Stimulated activated CD8-positive, alpha-beta memory T cell treated with anti-CD3 and anti-CD28 coated beads, Interleukin-7, amount 100 ng/mL, for 48 hours (primary cell): ENCODE measurements at regions not wholly inside any gene's neighbourhood (a gene's known extent, or its start where the extent isn't known, plus 50 kb on each side); places are given as distances from the start of the nearest gene placed in this dataset.
"Not testable (repeated sequence)": the region's sequence is repeated elsewhere in the genome, so short reads cannot be mapped to it uniquely, and the experiment has no call there.

ENCODE experiments used
- DNase-seq, 2 donors: peaks; one replicate each; pipeline ENCODE4 v3.0.0-alpha.2; 2020; ENCODE audit warnings: low read depth in 1 of 2; ENCODE audit errors: extremely low read depth in 1 of 2

DNA sequence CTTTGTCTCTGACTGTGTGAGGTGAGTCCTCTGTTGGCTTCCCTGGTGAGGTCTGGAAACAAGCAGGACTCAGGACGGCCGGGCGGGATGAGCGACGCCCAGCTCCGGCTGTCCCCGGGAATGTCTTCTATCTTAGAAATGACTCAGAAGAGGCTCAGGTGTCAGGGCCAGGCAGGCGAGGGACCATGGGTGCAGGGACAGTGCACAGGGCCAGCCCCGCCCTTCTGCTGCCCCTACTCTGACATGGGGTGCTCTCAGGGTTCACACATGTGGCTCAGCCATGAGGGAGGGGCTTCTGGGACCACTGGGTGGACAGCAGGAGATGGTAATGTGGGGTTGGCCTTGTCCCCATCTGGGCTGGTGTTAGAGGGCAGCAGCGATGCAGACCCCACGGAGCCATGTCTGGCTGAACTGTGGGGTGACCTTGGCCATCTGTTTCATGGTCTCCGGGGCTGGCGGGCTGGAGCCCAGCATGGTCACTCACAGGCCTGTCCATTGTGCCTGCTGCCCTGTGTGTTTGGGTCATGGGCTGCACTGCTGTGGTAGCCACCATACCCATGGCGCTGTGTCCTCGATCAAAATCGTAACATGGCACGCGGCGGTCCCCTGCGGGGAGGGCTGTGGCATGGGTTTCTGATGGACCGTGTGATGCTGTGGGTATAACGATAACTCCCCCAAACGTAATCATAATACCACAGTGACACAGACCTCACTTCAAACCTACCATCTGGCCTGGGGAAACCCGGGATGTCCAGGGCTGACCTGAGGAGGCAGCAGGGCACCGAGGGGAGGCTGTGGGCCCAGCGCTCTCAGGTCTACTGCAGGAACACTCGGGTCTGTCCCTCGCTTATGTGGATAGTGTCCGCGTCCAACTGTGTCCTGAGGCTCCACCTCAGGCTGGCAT lies 368.8 kb downstream of the TMEM121 start:
- no peak for DNase-seq

DNA sequence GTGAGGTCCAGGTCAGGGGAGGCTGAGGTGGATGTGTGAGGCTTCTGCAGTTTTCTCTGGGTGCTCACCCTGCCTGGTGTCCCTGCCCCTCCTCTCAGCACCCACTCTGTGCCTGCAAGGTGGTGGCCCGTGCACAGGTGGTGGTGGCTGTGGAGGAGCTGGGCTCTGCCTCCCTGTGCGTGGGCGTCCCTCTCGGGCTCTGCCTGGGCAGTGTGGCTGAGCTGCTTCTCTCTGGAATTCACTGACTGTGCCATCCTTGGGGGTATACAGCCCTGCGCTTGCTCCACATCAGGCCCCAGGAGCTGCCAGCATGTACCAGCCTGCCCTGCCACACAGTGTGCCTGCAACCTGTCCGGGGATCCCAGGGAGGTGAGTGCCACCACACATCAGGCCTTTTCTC lies 369.8 kb downstream of the TMEM121 start:
- not testable (repeated sequence) for DNase-seq

DNA sequence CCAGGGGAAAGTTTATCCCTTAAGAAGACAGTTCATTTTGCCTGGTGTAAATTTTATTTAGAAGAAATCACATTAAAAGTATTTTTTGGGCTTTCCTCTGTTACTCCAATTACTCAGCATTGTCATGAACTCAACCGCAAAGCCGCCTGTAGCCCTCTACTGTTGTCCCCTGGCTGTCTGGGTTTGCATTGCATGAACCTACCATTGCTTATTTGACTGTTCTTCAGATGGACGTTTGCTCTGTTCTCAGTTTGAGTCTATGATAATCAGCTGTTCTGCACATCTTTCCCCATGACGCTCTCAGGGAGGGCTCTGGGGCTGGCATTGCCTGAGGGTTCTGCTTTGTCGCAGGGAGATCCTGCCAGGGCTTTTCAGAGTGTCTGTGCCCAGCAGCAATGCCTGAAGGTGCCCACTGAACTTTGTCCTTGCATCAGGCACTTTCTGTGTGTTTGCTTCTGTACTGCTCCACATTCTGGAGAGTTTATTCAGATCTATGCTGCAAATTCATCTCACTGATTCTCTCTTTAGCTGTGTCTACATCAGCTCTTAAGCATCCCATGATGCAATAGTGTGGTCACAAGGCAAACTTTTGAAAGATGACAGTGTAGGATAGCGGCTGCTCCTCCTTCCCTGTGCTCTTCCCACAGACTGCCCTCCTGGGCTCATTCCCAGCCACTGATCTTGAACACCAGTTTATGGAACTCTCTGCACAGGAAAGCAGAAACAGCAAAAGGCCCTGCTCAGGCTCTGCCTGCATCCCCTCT lies 370.8 kb downstream of the TMEM121 start:
- not testable (repeated sequence) for DNase-seq

DNA sequence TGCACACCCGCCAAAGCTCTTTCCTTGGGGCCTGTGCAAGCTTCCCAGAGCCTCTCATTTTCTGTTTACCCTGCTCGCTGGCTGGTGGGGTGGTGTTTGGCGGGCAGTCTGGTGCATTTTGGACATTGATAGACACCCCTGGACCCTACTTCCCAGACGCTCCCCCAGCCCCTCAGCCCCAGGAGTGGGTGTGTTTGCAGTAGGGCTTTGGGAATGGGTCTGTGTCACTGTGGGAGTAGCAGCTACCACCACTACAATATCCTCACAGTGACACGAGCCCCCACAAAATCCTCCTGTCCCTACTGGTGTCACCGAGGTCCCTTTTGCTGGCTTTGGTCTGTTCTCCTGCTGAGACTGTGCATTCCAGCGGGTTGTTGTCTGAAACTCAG lies 371.3 kb downstream of the TMEM121 start:
- no peak for DNase-seq

DNA sequence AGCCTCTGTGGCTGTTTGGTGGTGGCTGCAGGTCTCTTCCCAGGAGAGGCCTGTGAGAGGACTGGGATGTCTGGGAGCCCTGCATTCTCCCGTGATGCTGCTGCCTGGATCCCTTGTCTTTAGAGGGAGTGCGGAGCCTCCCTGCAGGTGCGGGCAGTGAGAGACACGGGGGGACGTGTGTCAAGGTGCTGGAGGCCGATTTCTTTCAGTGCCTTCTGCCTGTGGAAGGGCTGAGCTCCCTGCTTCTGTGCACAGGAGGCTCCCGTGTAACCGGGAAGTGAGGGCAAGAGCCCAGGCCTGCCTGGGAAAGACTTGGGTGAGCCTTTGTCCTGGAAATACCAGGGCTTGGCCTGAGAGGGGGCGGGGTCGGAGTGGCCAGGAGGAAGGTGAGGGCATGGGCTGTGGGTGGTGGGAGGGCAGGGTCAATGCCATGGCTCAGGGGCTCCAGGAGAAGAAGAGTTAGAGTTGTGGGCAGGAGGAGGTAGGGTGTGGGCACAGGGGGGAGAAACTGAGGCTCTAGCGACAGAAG lies 372.2 kb downstream of the TMEM121 start:
- DNase-seq, result no peak

DNA sequence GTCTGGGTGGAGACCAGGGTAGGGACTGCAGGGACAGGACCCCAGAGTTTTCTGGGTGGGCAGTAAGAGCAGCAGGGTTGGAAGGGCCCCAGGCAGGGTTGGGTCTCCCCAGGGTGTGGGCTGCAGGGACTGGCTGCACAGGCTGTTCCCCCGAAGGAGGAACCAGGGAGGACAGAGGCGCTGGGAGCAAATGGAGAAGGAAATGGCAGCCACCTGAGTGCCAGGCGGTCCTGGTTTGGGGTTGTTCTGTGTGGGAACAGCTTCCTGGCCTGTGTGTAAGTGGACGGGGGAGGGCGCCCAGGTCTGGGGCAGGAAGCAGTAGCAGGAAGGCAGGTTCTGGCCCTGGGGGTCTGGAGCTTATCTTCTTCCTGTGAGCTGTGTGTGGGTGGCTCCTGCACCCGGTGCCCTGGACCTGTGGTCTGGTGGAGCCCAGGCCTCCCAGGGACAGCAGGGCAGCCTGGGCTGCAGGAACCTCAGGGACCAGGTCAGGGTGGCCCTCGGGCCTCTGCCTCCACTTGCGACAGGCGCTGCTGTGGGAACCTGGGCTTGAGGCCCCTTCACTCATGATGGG lies 372.8 kb downstream of the TMEM121 start:
- DNase-seq, result no peak

DNA sequence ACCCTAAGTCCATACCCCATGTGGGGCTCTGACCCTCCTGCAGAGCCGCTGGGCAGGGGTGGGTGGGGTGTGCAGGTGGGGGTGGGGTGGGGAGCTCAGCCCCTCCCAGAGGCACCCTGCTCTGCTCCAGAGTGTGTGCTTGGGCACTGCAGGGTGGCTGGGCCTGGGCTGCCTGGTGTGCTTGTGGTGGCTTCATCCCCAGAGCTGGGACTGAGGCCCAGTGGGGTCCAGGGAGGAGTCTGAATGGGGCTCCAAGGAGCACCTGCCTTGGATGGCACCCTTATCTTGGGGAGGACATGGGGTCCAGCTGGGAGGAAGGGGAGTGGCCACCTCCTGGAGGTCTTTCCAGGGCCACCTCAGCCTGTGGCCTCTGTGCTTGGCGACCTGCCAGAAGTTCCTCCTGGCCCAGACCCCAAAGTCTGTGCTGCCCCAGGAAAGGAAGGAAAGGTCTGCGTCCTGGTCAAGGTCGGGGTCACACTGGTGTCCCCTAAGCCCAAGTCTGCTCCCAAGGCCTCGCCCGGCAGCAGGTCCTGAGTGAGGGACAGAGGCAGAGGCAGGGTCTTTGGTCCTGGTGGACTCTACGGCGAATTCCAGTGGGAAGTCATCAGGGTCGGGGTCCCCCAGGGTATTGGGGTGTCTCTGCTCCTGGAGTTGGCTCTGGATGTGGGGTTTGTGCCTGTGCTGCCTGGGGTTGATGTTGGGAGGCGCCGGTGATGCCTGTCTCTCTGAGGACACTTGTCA lies 373.4 kb downstream of the TMEM121 start:
- no peak for DNase-seq

DNA sequence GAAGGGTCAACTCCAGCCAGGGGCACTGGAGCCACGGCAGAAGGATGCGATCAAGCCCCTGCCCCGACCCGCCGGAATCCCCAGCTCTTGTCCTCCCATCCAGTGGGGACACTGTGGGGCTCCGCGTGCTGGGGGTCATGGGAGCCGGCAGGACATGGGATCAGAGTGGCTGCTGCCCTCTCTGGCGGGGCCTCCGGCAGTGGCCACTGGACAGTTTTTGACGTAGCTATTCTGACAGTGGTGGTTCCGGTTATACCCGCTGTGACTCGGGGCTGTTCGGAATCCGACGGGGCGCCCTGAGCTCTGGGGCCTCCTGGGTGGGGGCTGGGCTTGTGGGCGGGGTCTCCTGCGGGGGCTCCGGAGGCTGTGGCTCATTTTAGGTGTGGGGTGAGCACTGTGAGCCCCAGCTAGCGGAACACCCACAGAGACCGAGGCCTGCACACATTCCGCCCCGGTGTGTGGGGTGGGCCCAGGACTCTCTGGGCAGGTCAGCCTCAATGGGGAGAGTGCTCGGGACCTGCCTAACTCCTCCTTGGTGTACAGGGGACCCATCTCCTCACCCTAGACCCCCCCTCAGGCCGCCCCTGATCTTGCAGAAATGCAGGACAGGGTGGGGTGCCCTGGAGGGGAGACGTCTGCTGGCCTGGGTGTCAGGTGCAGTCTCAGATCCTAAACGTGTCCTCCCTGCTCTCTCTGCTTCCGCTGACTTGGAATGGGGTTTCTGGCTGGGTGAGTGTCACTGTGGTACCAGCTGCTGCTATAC lies 374.2 kb downstream of the TMEM121 start:
- no peak for DNase-seq

DNA sequence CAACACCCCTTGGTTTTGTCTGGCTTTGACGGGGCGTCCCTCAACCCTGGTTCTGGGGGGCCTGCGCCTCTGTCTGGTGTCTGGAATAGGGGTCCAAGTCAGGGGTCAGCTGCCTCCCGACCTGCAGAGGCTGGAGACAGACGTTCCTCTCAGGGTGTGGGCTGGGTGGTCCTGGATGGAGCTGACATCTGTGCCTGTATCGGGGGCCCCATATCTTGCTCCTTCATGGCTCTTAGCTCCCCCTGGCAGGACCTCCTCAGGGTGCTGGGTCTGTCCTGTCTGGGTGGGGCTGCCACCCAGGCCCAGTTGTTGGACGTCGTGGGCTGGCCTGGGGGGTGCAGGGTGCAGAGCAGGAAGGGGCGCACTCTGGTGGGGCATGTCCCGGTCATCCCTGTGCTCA lies 374.8 kb downstream of the TMEM121 start:
- DNase-seq, result no peak

DNA sequence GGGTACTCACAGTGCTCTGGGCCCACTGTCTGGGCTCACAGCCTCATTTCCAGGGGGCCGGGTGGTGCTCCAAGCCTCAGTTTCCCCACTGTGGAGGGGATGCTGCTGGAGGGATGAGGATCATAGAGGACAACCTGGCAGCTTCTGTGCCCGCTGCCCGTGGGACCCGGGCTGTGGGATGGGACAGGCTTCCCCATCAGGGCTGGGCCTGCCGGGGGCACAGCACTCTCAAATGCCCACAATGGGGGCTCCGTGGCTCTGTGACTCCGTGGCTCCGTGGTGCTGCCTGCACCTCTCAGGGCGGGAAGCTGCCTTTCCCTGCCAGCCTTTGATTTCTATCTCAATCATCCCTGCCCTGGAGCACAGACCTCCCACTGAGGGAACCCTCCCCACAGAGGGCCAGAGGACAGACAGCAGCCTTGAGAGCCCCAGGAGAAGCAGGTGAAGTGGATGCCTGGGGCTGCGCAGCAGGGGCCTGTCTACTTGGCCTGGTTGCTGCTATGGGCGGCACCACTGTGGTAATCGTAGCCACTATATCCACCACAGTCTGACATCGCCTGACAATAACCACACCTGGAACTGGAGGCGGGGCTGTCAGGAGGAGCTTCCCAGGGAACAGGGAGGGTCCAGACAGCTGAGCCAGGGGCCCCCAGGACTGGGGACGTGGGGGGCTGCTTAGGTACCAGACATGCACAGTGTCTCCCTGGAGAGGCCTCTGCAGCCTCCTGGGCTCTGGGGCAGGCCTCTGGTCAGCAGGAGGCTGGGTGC lies 375.9 kb downstream of the TMEM121 start:
- DNase-seq, result no peak

DNA sequence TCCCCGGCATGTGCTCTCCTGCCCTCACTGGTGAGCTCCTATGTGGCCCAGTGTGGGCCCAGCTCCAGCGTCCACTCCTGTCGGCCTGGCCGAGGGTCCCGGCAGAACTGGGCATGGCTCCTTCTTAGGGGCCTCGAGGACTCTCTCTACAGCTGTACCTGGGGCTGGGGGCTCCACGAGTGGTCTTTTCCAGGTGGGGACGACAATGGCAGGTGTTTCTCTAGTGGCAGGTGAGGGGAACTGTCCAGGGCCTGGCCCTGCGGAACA lies 376.4 kb downstream of the TMEM121 start:
- not testable (repeated sequence) for DNase-seq

DNA sequence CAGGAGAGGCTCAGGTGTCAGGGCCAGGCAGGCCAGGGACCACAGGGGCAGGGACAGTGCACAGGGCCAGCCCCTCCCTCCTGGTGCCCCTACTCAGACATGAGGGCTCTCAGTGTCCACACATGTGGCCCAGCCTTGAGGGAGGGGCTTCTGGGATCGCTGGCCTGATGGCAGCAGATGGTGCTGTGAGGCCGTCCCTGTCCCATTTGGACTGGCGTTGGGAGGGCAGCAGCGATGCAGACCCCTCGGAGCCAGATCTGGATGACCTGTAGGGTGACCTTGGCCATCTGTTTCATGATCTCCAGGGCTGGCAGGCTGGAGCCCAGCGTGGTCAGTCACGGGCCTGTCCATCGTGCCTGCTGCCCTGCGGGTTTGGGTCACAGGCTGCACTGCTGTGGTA lies 377.6 kb downstream of the TMEM121 start:
- DNase-seq, result no peak

DNA sequence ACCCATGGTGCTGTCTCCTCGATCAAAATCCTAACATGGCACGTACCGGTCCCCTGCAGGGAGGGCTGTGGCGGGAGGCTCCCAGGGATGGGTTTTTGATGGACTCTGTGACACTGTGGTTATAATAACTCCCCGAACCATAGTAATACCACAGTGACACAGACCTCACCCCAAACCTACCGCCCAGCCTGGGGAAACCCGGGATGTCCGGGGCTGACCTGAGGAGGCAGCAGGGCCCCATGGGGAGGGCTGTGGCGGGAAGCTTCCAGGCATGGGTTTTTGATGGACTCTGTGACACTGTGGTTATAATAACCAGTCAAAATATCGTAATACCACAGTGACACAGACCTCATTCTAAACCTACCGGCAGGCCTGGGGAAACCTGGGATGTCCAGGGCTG lies 378.0 kb downstream of the TMEM121 start:
- DNase-seq, result no peak

DNA sequence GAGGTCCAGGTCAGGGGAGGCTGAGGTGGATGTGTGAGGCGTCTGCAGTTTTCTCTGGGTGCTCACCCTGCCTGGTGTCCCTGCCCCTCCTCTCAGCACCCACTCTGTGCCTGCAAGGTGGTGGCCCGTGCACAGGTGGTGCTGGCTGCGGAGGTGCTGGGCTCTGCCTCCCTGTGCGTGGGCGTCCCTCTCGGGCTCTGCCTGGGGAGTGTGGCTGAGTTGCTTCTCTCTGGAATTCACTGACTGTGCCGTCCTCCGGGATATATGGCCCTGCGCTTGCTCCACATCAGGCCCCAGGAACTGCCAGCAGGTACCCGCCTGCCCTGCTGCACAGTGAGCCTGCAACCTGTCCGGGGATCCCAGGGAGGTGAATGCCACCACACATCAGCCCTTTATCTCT lies 379.1 kb downstream of the TMEM121 start:
- no peak for DNase-seq

DNA sequence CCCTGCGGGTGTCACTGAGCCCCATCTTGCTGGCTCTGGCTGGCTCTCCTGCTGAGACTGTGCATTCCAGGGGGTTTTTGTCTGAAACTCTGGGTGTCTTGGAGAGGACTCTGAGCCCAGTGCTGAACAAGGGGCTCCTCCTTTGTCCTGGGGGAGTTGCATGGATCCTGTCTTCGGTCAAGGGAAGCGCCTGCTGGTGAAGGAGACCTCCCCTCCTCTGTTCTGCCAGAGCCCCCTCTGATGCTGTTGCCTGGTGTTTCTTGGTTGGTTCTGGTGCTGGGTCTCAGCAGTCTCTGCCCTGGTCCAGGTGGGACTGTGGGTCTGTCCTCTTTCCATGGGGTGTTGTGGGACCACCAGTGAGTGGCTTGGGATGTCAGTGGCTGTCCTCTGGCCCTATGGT lies 380.9 kb downstream of the TMEM121 start:
- no peak for DNase-seq

DNA sequence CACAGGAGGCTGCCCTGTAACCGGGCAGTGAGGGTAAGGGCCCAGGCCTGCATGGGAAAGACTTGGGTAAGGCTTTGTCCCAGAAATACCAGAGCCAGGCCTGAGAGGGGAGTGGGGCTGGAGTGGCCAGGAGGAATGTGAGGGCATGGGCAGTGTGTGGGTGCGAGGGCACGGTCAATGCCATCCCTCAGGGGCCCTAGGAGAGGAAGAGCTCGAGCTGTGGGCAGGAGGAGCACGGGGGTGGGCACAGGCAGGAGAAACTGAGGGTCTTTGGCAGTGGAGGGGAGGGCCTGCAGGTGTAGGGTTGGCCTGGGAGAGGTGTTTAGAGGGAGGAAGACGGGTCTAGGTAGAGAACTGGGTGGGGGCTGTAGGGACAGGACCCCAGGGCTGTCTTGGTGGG lies 381.6 kb downstream of the TMEM121 start:
- no peak for DNase-seq

DNA sequence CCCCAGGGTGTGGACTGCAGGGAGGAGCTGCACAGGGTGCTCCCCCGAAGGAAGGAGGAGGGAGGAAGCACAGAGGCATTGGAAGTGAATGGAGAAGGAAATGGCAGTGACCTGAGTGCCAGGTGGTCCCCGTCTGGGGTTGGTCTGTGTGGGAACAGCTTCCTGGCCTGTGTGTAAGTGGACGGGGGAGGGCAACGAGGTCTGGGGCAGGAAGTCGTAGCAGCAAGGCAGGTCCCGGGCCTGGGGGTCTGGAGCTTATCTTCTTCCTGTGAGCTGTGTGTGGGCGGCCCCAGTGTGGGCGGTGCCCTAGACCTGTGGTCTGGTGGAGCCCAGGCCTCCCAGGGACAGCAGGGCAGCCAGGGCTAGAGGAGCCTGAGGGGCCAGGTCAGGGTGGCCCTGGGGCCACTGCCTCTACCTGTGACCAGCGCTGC lies 382.1 kb downstream of the TMEM121 start:
- no peak for DNase-seq

DNA sequence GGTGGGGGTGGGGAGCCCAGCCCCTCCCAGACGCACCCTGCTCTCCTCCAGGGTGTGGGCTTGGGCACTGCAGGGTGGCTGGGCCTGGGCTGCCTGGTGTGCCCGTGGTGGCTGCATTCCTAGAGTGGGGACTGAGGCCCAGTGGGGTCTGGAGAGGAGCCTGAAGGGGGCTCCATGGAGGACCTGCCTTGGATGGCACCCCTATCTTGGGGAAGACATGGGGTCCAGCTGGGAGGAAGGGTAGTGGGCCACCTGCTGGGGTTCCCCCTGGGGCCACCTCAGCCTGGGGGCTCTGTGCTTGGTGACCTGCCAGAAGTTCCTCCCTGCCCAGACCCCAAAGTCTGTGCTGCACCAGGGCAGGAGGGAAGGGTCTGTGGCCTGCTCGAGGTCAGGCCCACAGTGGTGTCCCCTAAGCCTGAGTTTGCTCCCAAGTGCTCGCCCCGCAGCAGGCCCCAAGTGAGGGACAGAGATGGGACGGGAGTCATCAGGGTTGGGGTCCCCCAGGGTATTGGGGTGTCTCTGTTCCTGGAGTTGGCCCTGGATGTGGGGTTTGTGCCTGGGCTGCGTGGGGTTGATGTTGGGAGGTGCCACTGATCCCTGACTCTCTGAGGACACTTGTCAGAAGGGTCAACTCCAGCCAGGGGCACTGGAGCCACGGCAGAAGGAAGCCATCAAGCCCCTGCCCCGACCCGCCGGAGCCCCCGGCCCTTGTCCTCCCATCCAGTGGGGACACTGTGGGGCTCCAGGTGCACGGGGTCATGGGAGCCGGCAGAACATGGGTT lies 382.9 kb downstream of the TMEM121 start:
- DNase-seq, result no peak

DNA sequence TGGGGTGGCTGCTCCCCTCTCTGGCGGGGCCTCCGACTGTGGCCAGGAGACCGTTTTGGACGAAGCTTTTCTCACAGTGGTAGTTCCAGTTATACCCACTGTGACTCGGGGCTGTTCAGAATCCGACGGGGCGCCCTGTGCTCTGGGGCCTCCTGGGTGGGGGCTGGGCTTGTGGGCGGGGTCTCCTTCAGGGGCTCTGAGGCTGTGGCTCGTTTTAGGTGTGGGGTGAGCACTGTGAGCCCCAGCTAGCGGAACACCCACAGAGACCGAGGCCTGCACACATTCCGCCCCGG lies 383.4 kb downstream of the TMEM121 start:
- DNase-seq, result not testable (repeated sequence)
